GM12891 (cell line): ENCODE measurements at regions not wholly inside any gene's neighbourhood (a gene's known extent, or its start where the extent isn't known, plus 50 kb on each side); places are given as distances from the start of the nearest gene placed in this dataset.

Experiments
- POLR2A ChIP-seq: IDR thresholded peaks from 2 replicates; pipeline ENCODE4 v1.6.1; 2011; ENCODE audit warnings: low read depth, low read length, control low read depth
- POU2F2 ChIP-seq: IDR thresholded peaks from 2 replicates; pipeline ENCODE4 v1.6.1; 2011; ENCODE audit warnings: low read depth, mild to moderate bottlenecking, control low read depth, low read length, moderate library complexity
- TAF1 ChIP-seq: IDR thresholded peaks from 2 replicates; pipeline ENCODE4 v1.6.1; 2011; ENCODE audit warnings: low read depth, low read length, control low read depth

DNA sequence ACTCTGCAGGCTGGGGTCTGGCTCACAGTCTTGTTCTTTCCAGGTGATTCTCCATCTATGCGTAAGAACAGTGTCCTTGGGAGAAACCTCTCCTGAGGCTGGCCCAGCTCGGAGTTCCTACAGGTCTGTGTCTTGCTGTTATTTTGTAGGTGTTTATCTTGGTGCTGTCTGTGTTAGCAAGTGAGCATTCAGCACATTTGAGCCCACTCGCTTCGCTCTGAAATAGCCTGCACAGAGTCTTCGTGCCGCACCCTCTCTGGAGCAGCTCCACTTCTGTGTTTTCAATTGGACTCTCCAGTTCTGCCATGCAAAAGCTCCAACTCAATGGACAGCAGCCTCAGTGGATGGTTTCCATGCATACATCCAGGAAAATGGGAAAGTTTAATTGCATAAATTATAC, 378.2 kb upstream of the ST6GAL2 start:
- TF ChIP-seq POLR2A (no peak), TAF1 (no peak), POU2F2 (no peak)
